NOMO-1 treated with dmso at 0.1 percent for 144 hours (cell line): ENCODE measurements at regions not wholly inside any gene's neighbourhood (a gene's known extent, or its start where the extent isn't known, plus 50 kb on each side); places are given as distances from the start of the nearest gene placed in this dataset.

ENCODE experiments used
- DNase-seq: peaks from one replicate; lab custom pipeline; 2025; ENCODE audit not compliant: unreplicated experiment; lab: John Stamatoyannopoulos, UW

GRCh38 chr4:176441594-176441993, 121.8 kb downstream of the SPCS3 start:
- DNase-seq = no peak

- DNase-seq = no peak
Measured at GRCh38 chr4:176443117-176443516, 123.4 kb downstream of the SPCS3 start.

- no peak for DNase-seq
Measured at GRCh38 chr4:176443646-176444409, 124.1 kb downstream of the SPCS3 start.

- no peak for DNase-seq
Measured at GRCh38 chr4:176444741-176445140, 125.0 kb downstream of the SPCS3 start.

GRCh38 chr4:176448761-176449160, 129.0 kb downstream of the SPCS3 start:
- DNase-seq = no peak

GRCh38 chr4:176451443-176451842, 131.7 kb downstream of the SPCS3 start:
- DNase-seq = no peak

- no peak for DNase-seq
Measured at GRCh38 chr4:176453079-176453478, 133.3 kb downstream of the SPCS3 start.

- DNase-seq = no peak
Measured at GRCh38 chr4:176453658-176454057, 133.9 kb downstream of the SPCS3 start.

GRCh38 chr4:176464748-176465147, 145.0 kb downstream of the SPCS3 start:
- DNase-seq = no peak

GRCh38 chr4:176467001-176467400, 147.2 kb downstream of the SPCS3 start:
- no peak for DNase-seq

GRCh38 chr4:176469546-176469945, 149.8 kb downstream of the SPCS3 start:
- no peak for DNase-seq

- DNase-seq = no peak
Measured at GRCh38 chr4:176470671-176471070, 150.9 kb downstream of the SPCS3 start.

- DNase-seq = no peak
Measured at GRCh38 chr4:176475067-176475466, 155.3 kb downstream of the SPCS3 start.

GRCh38 chr4:176478076-176478475, 158.3 kb downstream of the SPCS3 start:
- DNase-seq = no peak

- DNase-seq = no peak
Measured at GRCh38 chr4:176479767-176480166, 160.0 kb downstream of the SPCS3 start.

- no peak for DNase-seq
Measured at GRCh38 chr4:176482972-176483371, 163.2 kb downstream of the SPCS3 start.

- DNase-seq = no peak
Measured at GRCh38 chr4:176484301-176484984, 164.7 kb downstream of the SPCS3 start.

- no peak for DNase-seq
Measured at GRCh38 chr4:176489001-176489400, 169.2 kb downstream of the SPCS3 start.

GRCh38 chr4:176492646-176493302, 173.0 kb downstream of the SPCS3 start:
- no peak for DNase-seq

GRCh38 chr4:176498617-176499256, 179.0 kb downstream of the SPCS3 start:
- no peak for DNase-seq

- no peak for DNase-seq
Measured at GRCh38 chr4:176499518-176499917, 179.8 kb downstream of the SPCS3 start.

- no peak for DNase-seq
Measured at GRCh38 chr4:176500894-176501293, 181.1 kb downstream of the SPCS3 start.
